Right lobe of liver (tissue), 6 donors: ENCODE measurements at regions not wholly inside any gene's neighbourhood (a gene's known extent, or its start where the extent isn't known, plus 50 kb on each side); places are given as distances from the start of the nearest gene placed in this dataset.

Source experiments
- ATAC-seq, 4 donors: fragments of 200-7000 bp; cut with Tn5 transposase; one replicate each; pipeline ENCODE4 v1.9.1; 2020; ENCODE audit warnings: mild to moderate bottlenecking in 4 of 4, moderate library complexity in 4 of 4
- DNase-seq, 3 donors: peaks; one replicate each; pipeline ENCODE4 v3.0.0-alpha.2; 2020
- H3K27ac ChIP-seq, 3 donors: fragments of 200-600 bp; one replicate each; pipeline ENCODE4 v1.8.0; 2022
- H3K27me3 ChIP-seq, 2 donors: fragments of 200-600 bp; one replicate each; pipeline ENCODE4 v1.8.0; 2022
- H3K36me3 ChIP-seq, 4 donors: fragments of 200-600 bp; sonication (generic) in 1 of 4; one replicate each; pipeline versions ENCODE4 v1.5.1 to v1.8.0; 2017 to 2022; ENCODE audit warnings: control low read depth in 1 of 4
- H3K4me1 ChIP-seq, 4 donors: fragments of 200-600 bp; sonication (generic) in 1 of 4; one replicate each; pipeline versions ENCODE4 v1.5.1 to v1.8.0; 2017 to 2022; ENCODE audit warnings: control low read depth in 1 of 4
- H3K4me3 ChIP-seq, 3 donors: fragments of 200-600 bp; one replicate each; pipeline ENCODE4 v1.8.0; 2022
- H3K9me3 ChIP-seq, 4 donors: fragments of 200-600 bp; sonication (generic) in 1 of 4; one replicate each; pipeline versions ENCODE4 v1.5.1 to v1.8.0; 2017 to 2022; ENCODE audit warnings: control low read depth in 1 of 4
- CTCF ChIP-seq, 4 donors: fragments of 200-600 bp in 3 of 4; fragments of 450-650 bp in 1 of 4; IDR thresholded peaks; one replicate each; pipeline versions ENCODE4 v1.5.1 to v1.8.0; 2016 to 2022; ENCODE audit warnings: antibody characterized with exemption in 4 of 4, mild to moderate bottlenecking in 2 of 4
- POLR2A ChIP-seq: fragments of 450-650 bp; IDR thresholded peaks from one replicate; pipeline ENCODE4 v1.6.1; 2017; ENCODE audit warnings: antibody characterized with exemption, mild to moderate bottlenecking
- WGBS: methylation state at CpG from one replicate; pipeline ENCODE4 v1.1.6; 2018; ENCODE audit warnings: low coverage, low lambda C conversion rate; ENCODE audit not compliant: insufficient coverage; ENCODE audit errors: missing lambda C conversion rate; 5-methylcytosine and 5-hydroxymethylcytosine counted together
- intact Hi-C, 2 donors: fragments of 100-400 bp; cut with DNase I; formaldehyde crosslinking; loops; one replicate each; pipeline versions ENCODE4 v1.11.2 to v1.14.1; 2022
- donor health status: DM: no; HTN: yes; CAD: no.
- donor health status: DM: no; HTN: no; CAD: no.
- donor health status: DM: no; HTN: no; CAD: no.
- donor health status: DM: no; HTN: yes; CAD: no.
- donor health status: DM: no; HTN: yes; CAD: no.

- H3K9me3 ChIP-seq = no peaks in the 10 kb centered on the region
- 72% methylated on average over 6 of the region's 9 CpGs for WGBS
- no peak overlapping the region for H3K4me3 ChIP-seq
- TF ChIP-seq POLR2A = no peak
- no peak for TF ChIP-seq CTCF (IDR thresholded peaks at IDR 0.05)
- ATAC-seq = no peak
- intact Hi-C loops = no loop called here
- H3K36me3 ChIP-seq = no peaks in the 10 kb centered on the region
- no peaks in the 10 kb centered on the region for H3K27me3 ChIP-seq
- H3K27ac ChIP-seq = peak overlapping the region; percentile 40 to 54 (median 47)
- DNase-seq = no peak
- H3K4me1 ChIP-seq = no peaks in the 10 kb centered on the region
Measured at GRCh38 chr18:76266236-76266991, 228.6 kb downstream of the ZNF516 start.

- WGBS = 40% methylated on average over 9 of the region's 9 CpGs
- H3K4me3 ChIP-seq = no peak overlapping the region
Measured at GRCh38 chr18:76265497-76266235, 229.4 kb downstream of the ZNF516 start.

GRCh38 chr18:76264876-76265250 lies 230.2 kb downstream of the ZNF516 start:
- Histone ChIP-seq H3K4me3 (no peak overlapping the region), H3K36me3 (no peaks in the 10 kb centered on the region), H3K4me1 (no peaks in the 10 kb centered on the region), H3K9me3 (no peaks in the 10 kb centered on the region), H3K27ac (peak overlapping the region in 1 of 3 donors; percentile 6), H3K27me3 (no peaks in the 10 kb centered on the region)
- TF ChIP-seq POLR2A (no peak), CTCF (IDR thresholded peaks at IDR 0.05) (no peak)
- intact Hi-C loops = no loop called here
- no peak for ATAC-seq
- no peak for DNase-seq
- 64% methylated on average over 7 of the region's 10 CpGs for WGBS

More at GRCh38 chr18:76265497-76266235, 229.4 kb downstream of the ZNF516 start:
- intact Hi-C loops = no loop called here
- DNase-seq (peak in 1 of 3 donors; percentile 34), ATAC-seq (peak; percentile 64 to 79 (median 72))
- no peaks in the 10 kb centered on the region for H3K27me3 ChIP-seq
- TF ChIP-seq POLR2A (no peak), CTCF (IDR thresholded peaks at IDR 0.05) (no peak)
- H3K27ac ChIP-seq = peak overlapping the region; percentile 40 to 54 (median 47)
- H3K36me3 ChIP-seq = no peaks in the 10 kb centered on the region
- no peaks in the 10 kb centered on the region for H3K9me3 ChIP-seq
- H3K4me1 ChIP-seq = no peaks in the 10 kb centered on the region

- WGBS = 64% methylated on average over 13 of the region's 18 CpGs
Measured at GRCh38 chr18:76264198-76264875, 230.7 kb downstream of the ZNF516 start.

More at GRCh38 chr18:76264198-76264875, 230.7 kb downstream of the ZNF516 start:
- no peak overlapping the region for H3K4me3 ChIP-seq
- no peak for DNase-seq
- no peaks in the 10 kb centered on the region for H3K9me3 ChIP-seq
- H3K4me1 ChIP-seq = no peaks in the 10 kb centered on the region
- peak in 1 of 4 donors; percentile 14 for ATAC-seq
- TF ChIP-seq CTCF (IDR thresholded peaks at IDR 0.05) (no peak), POLR2A (no peak)
- no peaks in the 10 kb centered on the region for H3K27me3 ChIP-seq
- intact Hi-C loops = no loop called here
- H3K36me3 ChIP-seq = no peaks in the 10 kb centered on the region
- peak overlapping the region in 1 of 3 donors; percentile 6 for H3K27ac ChIP-seq
